Testis (tissue), 2 donors: ENCODE measurements at regions not wholly inside any gene's neighbourhood (a gene's known extent, or its start where the extent isn't known, plus 50 kb on each side); places are given as distances from the start of the nearest gene placed in this dataset.

Experiments
- DNase-seq: peaks from one replicate; pipeline ENCODE4 v3.0.0-alpha.2; 2019
- H3K27ac ChIP-seq, 2 donors: fragments of 200-600 bp; sonication (generic); one replicate each; pipeline ENCODE4 v1.5.1; 2019
- H3K27me3 ChIP-seq: fragments of 200-600 bp; sonication (generic); one replicate; pipeline ENCODE4 v1.5.1; 2019
- H3K36me3 ChIP-seq: fragments of 200-600 bp; sonication (generic); one replicate; pipeline ENCODE4 v1.5.1; 2017; ENCODE audit warnings: low read depth; ENCODE audit errors: missing control alignments
- H3K4me1 ChIP-seq: fragments of 200-600 bp; sonication (generic); one replicate; pipeline ENCODE4 v1.5.1; 2019
- H3K4me3 ChIP-seq, 2 donors: fragments of 200-600 bp; sonication (generic); one replicate each; pipeline ENCODE4 v1.5.1; 2017 to 2019
- H3K9me3 ChIP-seq: fragments of 200-600 bp; sonication (generic); one replicate; pipeline ENCODE4 v1.5.1; 2017
- POLR2A ChIP-seq: fragments of 450-650 bp; IDR thresholded peaks from one replicate; pipeline ENCODE4 v1.6.1; 2017; ENCODE audit warnings: antibody characterized with exemption, mild to moderate bottlenecking, moderate library complexity
- WGBS, 2 donors: methylation state at CpG; one replicate each; pipeline ENCODE4 v1.1.5; 2018; 5-methylcytosine and 5-hydroxymethylcytosine counted together
- intact Hi-C: fragments of 100-400 bp; cut with DNase I; formaldehyde crosslinking; loops from one replicate; pipeline ENCODE4 v1.15.1; 2023; ENCODE audit warnings: low total_unique reads
- TF ChIP-seq, protein P1 (sequence below), 3 experiments: fragments of 450-650 bp in 2 of 3; fragments of 200-600 bp in 1 of 3; sonication (generic) in 1 of 3; IDR thresholded peaks; one replicate each; pipeline ENCODE4 v1.5.1; 2016 to 2019; ENCODE audit warnings: antibody characterized with exemption in 3 of 3, mild to moderate bottlenecking in 2 of 3, moderate library complexity in 1 of 3

DNA sequence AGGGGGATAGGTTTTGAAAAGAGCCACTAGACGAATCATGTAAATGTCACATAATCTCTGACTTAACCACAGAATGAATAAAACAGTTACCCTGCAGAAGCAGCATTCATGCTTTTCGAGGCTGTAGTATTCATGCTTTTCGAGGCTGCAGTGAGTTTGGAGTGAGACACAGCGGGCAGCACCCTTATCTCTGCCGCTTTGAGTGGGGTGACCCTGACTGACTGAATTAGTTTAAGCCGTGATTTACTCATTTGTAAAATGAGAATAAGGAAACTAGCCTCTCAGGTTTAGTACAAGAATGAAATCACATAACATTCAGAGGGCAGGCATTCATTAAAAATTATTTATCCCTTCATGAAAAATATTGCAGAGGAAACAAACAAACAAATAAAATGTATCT is 92.8 kb upstream of the KMT2C start:
- Histone ChIP-seq H3K36me3 (no peaks in the 10 kb centered on the region), H3K27ac (no peak overlapping the region), H3K4me1 (no peaks in the 10 kb centered on the region), H3K9me3 (no peaks in the 10 kb centered on the region), H3K4me3 (no peak overlapping the region), H3K27me3 (no peaks in the 10 kb centered on the region)
- TF ChIP-seq, protein P1, sequence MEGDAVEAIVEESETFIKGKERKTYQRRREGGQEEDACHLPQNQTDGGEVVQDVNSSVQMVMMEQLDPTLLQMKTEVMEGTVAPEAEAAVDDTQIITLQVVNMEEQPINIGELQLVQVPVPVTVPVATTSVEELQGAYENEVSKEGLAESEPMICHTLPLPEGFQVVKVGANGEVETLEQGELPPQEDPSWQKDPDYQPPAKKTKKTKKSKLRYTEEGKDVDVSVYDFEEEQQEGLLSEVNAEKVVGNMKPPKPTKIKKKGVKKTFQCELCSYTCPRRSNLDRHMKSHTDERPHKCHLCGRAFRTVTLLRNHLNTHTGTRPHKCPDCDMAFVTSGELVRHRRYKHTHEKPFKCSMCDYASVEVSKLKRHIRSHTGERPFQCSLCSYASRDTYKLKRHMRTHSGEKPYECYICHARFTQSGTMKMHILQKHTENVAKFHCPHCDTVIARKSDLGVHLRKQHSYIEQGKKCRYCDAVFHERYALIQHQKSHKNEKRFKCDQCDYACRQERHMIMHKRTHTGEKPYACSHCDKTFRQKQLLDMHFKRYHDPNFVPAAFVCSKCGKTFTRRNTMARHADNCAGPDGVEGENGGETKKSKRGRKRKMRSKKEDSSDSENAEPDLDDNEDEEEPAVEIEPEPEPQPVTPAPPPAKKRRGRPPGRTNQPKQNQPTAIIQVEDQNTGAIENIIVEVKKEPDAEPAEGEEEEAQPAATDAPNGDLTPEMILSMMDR (IDR thresholded peaks at IDR 0.05): no peak
- TF ChIP-seq POLR2A: no peak
- no peak for DNase-seq
- WGBS, 2 donors: 46 to 48% methylated on average over 6 of the region's 6 CpGs
- intact Hi-C loops: no loop called here

DNA sequence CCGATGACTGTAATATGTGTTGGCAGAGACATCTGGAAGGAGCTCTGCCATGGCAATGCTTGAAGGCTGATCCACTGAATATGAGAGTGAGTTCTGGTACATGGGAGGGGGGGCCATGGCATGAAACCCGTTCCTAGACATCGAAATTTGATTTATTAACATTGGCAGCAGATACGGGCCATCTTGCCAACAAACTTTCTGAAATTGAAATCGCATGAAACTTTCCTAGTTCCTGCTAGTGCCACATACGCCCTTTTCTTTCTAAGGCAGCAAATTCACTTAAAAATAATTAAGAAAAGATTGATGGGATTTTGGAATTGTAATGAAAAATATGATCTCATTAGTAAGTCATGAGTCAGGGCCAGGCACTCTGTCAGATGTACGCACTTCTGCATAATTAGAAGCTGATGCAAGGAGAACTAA is 91.8 kb upstream of the KMT2C start:
- intact Hi-C loops: no loop called here
- no peak for DNase-seq
- WGBS, 2 donors: 52 to 60% methylated on average over 7 of the region's 7 CpGs
- Histone ChIP-seq H3K4me3 (no peak overlapping the region), H3K36me3 (no peaks in the 10 kb centered on the region), H3K4me1 (peaks cover 3% of the 10 kb centered on the region), H3K9me3 (no peaks in the 10 kb centered on the region), H3K27me3 (no peaks in the 10 kb centered on the region), H3K27ac (no peak overlapping the region)
- TF ChIP-seq POLR2A: no peak
- TF ChIP-seq, protein P1 (IDR thresholded peaks at IDR 0.05): no peak

DNA sequence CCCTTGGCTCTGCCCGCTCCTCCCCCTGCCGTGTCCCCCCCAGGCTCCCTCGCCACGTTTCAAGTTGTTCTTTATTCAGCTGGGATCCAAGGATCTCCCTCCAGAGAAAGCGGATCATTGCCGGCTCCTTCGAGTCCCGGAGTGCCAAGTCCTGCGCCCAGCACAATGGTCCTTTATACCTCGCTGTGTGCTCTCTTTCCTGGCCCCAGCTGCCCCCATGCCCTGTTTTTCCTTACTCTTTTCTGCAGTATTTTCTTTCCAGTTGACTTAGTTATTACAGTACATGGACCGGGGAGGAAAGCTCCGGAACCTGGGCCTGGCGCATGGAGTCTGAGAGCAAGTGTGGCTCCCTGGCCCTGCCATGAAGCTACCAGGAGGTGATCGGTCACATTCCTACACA is 88.1 kb upstream of the KMT2C start:
- Histone ChIP-seq H3K27ac (no peak overlapping the region), H3K36me3 (no peaks in the 10 kb centered on the region), H3K4me3 (no peak overlapping the region), H3K27me3 (no peaks in the 10 kb centered on the region), H3K9me3 (no peaks in the 10 kb centered on the region), H3K4me1 (peaks cover 13% of the 10 kb centered on the region)
- no peak for TF ChIP-seq POLR2A
- TF ChIP-seq, protein P1 (IDR thresholded peaks at IDR 0.05): no peak
- 46 to 48% methylated on average over 14 of the region's 14 CpGs for WGBS, 2 donors
- DNase-seq: no peak
- intact Hi-C loops: no loop called here

DNA sequence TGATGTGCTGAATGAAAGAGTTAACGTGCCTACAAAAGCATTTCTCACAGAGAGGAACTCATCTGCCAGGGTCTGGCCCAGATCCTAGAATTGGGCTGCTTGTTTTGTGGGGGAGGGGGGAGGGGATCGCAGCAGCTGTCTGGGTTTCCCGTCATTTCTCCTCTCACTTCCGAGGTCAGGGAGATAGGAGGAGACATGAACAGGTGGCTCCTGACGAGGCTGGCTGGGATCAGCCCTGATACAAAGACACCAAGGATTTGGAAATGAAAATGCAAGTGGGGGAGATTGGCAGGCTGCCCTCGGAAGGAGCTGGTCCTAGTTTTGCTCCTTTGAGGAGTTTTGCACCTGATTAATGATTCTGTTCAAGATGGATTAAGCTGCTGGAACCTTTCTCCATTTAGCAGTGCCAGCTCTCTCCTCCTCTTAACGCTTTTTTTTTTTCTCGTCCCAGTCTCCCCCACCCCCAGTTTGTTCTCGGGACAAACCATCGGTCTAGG is 86.8 kb upstream of the KMT2C start:
- peak; percentile 45 for DNase-seq
- H3K4me3 ChIP-seq: no peak overlapping the region
- no peak overlapping the region for H3K27ac ChIP-seq

More for the DNA sequence above, 86.8 kb upstream of the KMT2C start:
- WGBS, 2 donors: 1 to 5% methylated on average over 10 of the region's 10 CpGs
- Histone ChIP-seq H3K9me3 (no peaks in the 10 kb centered on the region), H3K4me1 (peaks cover 13% of the 10 kb centered on the region), H3K27me3 (no peaks in the 10 kb centered on the region), H3K36me3 (no peaks in the 10 kb centered on the region)
- TF ChIP-seq POLR2A: no peak
- TF ChIP-seq, protein P1 (IDR thresholded peaks at IDR 0.05): no peak
- intact Hi-C loops: no loop called here
